Sigmoid colon (tissue), 6 donors: ENCODE measurements at regions not wholly inside any gene's neighbourhood (a gene's known extent, or its start where the extent isn't known, plus 50 kb on each side); places are given as distances from the start of the nearest gene placed in this dataset.
A peak's percentile ranks its signal among the peaks of the same experiment; 100 is the strongest.

Experiments used
- DNase-seq: peaks from one replicate; pipeline ENCODE4 v3.0.0-alpha.2; 2019
- H3K27ac ChIP-seq, 4 donors: fragments of 200-600 bp; sonication (generic); one replicate each; pipeline ENCODE4 v1.5.1; 2016 to 2019; ENCODE audit warnings: mild to moderate bottlenecking in 1 of 4
- H3K27me3 ChIP-seq, 3 donors: fragments of 200-600 bp; sonication (generic); one replicate each; pipeline ENCODE4 v1.5.1; 2019; ENCODE audit warnings: mild to moderate bottlenecking in 1 of 3
- H3K36me3 ChIP-seq, 4 donors: fragments of 200-600 bp; sonication (generic); one replicate each; pipeline ENCODE4 v1.5.1; 2016 to 2019
- H3K4me1 ChIP-seq, 4 donors: fragments of 200-600 bp; sonication (generic); one replicate each; pipeline ENCODE4 v1.5.1; 2017 to 2019
- H3K4me3 ChIP-seq, 4 donors: fragments of 200-600 bp; sonication (generic); one replicate each; pipeline ENCODE4 v1.5.1; 2017 to 2019; ENCODE audit warnings: mild to moderate bottlenecking in 2 of 4, moderate library complexity in 1 of 4
- H3K9me3 ChIP-seq, 4 donors: fragments of 200-600 bp in 3 of 4; sonication (generic) in 3 of 4; one replicate each; pipeline versions ENCODE4 v1.5.1 to v1.6.1; 2013 to 2019
- CTCF ChIP-seq, 4 experiments: fragments of 450-650 bp in 3 of 4; fragments of 200-600 bp in 1 of 4; IDR thresholded peaks; one replicate each; pipeline ENCODE4 v1.5.1; 2016 to 2019; ENCODE audit warnings: antibody characterized with exemption in 4 of 4, mild to moderate bottlenecking in 3 of 4, moderate library complexity in 2 of 4
- EP300 ChIP-seq, 4 donors: sonication (generic); formaldehyde crosslinking; IDR thresholded peaks; one replicate each; pipeline ENCODE4 v1.6.1; 2017; ENCODE audit warnings: antibody characterized with exemption in 4 of 4
- POLR2A ChIP-seq, 2 donors: fragments of 450-650 bp; IDR thresholded peaks; one replicate each; pipeline ENCODE4 v1.6.1; 2016; ENCODE audit warnings: antibody characterized with exemption in 2 of 2, mild to moderate bottlenecking in 2 of 2, moderate library complexity in 2 of 2
- POLR2AphosphoS5 ChIP-seq, 4 donors: sonication (generic); formaldehyde crosslinking; IDR thresholded peaks; one replicate each; pipeline ENCODE4 v1.6.1; 2017; ENCODE audit warnings: antibody characterized with exemption in 4 of 4
- WGBS, 2 donors: extraction: QIAGEN DNeasy Blood & Tissue Kit; methylation state at CpG; one replicate each; pipeline ENCODE4 v1.1.7; 2013; 5-methylcytosine and 5-hydroxymethylcytosine counted together
- intact Hi-C: fragments of 100-400 bp; cut with DNase I; formaldehyde crosslinking; loops from one replicate; pipeline ENCODE4 v1.15.1; 2023
- donor health status: healthy with polysubstance abuse.
- donor health status: healthy.

DNA sequence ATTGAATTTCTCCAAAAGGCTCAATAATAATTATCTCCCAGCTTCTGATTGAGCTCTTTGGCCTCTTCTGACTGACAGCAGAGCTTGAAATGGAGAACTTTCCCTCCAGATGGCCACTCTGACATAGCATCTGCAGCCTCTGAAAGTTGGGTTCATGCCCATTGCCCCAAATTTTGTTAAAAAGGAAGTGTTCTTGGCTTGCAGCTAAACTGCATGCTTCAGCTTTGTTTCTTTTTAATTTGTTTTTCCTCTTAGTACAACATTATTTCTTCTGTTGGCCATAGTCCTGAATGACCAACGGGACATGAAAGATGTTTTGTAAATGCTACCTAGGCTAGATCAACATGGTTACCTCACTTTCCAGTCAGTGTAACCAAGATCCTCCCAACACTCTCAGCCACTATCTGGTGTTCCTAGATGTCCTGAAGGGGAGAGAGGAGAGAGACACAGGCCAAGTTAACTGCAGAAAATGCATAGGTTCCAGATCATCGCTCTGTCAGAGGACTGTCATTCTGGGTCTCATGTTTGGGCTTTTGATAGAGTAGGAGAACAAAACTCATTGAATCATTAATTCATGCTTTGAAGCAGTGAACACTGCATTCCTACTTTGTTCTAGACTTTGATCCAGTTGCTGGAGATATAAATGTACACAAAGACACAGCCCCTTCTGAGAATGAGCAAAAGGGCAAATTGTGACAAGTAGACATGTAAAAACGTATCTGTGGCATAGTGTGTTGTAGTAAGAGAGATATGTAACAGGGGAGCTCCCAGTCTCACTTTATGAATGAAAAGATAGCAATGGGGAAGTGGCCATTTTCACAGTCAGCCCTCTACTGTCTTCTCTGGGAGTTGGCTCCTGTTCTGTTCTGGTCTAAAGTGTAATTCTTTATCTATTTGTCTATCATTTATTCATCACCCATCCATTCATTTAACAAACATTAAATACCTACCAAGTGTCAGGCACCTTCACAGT is 156.2 kb downstream of the ZNF621 start:
- DNase-seq: no peak
- intact Hi-C loops: no loop called here
- Histone ChIP-seq H3K4me1 (no peaks in the 10 kb centered on the region), H3K27me3 (no peaks in the 10 kb centered on the region), H3K27ac (no peak overlapping the region), H3K4me3 (no peak overlapping the region), H3K36me3 (no peaks in the 10 kb centered on the region), H3K9me3 (no peaks in the 10 kb centered on the region)
- TF ChIP-seq POLR2AphosphoS5 (IDR thresholded peaks at IDR 0.05) (no peak), CTCF (IDR thresholded peaks at IDR 0.05) (no peak), EP300 (IDR thresholded peaks at IDR 0.05) (no peak), POLR2A (IDR thresholded peaks at IDR 0.05) (no peak)
- WGBS, 2 donors: 65 to 75% methylated on average over 3 of the region's 3 CpGs

DNA sequence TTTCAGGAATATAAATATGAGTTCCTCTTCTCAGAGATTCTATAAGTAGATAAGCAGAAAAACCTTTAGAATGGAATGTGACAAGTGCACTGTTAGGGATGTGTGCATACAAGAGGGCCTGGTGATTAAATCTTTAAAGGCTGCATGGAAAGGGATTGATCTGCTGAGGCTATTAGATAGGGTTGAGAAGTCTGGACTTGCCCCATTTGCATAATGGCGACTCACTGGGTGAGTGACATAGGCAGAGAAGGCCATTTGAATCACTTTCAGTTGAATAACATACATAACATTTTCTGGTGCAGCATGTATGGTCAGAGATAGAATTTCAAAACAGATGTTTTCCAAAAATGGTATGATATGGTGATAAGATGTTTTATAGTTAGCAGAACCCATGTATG is 156.9 kb downstream of the ZNF621 start:
- H3K9me3 ChIP-seq: no peaks in the 10 kb centered on the region
- H3K4me1 ChIP-seq: no peaks in the 10 kb centered on the region
- WGBS, 2 donors: 85 to 90% methylated on average over 1 of the region's 1 CpG
- intact Hi-C loops: no loop called here
- DNase-seq: no peak
- H3K27me3 ChIP-seq: no peaks in the 10 kb centered on the region
- no peak overlapping the region for H3K4me3 ChIP-seq
- H3K27ac ChIP-seq: no peak overlapping the region
- no peak for TF ChIP-seq POLR2AphosphoS5 (IDR thresholded peaks at IDR 0.05)
- no peak for TF ChIP-seq POLR2A (IDR thresholded peaks at IDR 0.05)
- no peak for TF ChIP-seq CTCF (IDR thresholded peaks at IDR 0.05)
- TF ChIP-seq EP300 (IDR thresholded peaks at IDR 0.05): no peak
- no peaks in the 10 kb centered on the region for H3K36me3 ChIP-seq

DNA sequence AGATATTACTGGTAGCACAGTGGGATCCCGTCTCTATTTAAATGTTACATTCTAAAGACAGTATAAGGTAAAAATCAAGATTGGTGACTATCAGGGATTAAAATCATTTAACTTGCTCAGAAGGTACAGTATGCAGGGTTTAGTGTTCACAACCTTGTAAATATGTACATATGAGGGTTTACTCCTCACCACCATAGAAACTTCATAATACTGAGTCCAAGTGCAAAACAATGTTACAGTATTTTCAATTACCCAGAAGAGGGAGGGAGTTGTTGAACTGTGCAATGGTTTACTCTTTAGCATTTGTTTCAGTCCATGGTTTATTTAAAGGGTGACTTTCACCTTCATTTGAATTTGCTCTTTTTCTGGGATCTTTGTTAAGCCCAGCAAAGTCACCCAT is 165.1 kb downstream of the ZNF621 start:
- peaks cover 0 to 20% (median 14%) of the 10 kb centered on the region in 4 donors for H3K4me1 ChIP-seq

DNA sequence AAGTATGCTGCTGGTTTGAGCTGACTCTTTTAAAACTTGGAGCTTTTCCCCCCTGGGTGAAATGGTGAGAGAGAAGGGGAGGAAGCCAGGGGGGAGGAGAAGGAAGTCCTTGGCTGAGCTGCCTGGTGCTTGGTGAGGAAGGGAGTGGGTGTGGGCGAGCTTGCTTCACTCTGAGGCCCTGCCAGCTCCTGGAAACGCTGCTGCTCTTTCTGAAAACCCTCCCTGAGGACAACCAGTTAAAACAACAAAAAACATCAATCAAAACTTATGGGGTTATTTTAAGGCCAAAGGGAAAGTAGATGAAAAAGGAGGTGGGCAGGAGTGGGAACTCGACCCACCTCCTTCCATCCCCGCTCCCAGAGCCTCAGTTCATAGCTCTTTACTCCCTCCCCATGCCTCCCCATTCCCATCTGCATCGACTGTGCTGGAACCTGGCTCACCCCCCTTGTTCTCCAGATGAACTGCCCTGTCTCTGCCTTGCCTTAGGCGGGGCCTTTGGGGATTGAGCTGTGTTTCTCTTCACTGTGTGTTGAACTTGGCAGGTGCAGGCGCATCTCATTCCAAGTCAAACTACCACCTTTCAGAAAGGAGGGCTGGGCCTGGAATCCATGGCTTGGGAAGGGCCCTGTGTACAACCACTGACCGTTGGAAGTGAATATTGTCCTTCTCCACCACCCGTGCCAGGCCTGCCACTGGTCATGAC is 166.1 kb downstream of the ZNF621 start:
- 18 to 45% methylated on average over 9 of the region's 9 CpGs for WGBS, 2 donors
- Histone ChIP-seq H3K4me1 (peaks cover 0 to 24% (median 18%) of the 10 kb centered on the region in 4 donors), H3K4me3 (no peak overlapping the region), H3K36me3 (no peaks in the 10 kb centered on the region), H3K9me3 (no peaks in the 10 kb centered on the region), H3K27ac (peak overlapping the region in 3 of 4 donors; percentile 19 to 45 (median 20)), H3K27me3 (no peaks in the 10 kb centered on the region)
- TF ChIP-seq POLR2AphosphoS5 (IDR thresholded peaks at IDR 0.05) (no peak), POLR2A (IDR thresholded peaks at IDR 0.05) (no peak), CTCF (IDR thresholded peaks at IDR 0.05) (no peak), EP300 (IDR thresholded peaks at IDR 0.05) (no peak)
- intact Hi-C loops: no loop called here
- peak; percentile 84 for DNase-seq

More for the DNA sequence above, 165.1 kb downstream of the ZNF621 start:
- no peak overlapping the region for H3K4me3 ChIP-seq
- intact Hi-C loops: no loop called here
- H3K27ac ChIP-seq: peak overlapping the region in 1 of 4 donors; percentile 45
- 87 to 93% methylated on average over 1 of the region's 1 CpG for WGBS, 2 donors
- H3K27me3 ChIP-seq: no peaks in the 10 kb centered on the region
- H3K36me3 ChIP-seq: no peaks in the 10 kb centered on the region
- no peak for TF ChIP-seq CTCF (IDR thresholded peaks at IDR 0.05)
- no peak for TF ChIP-seq POLR2AphosphoS5 (IDR thresholded peaks at IDR 0.05)
- no peak for TF ChIP-seq EP300 (IDR thresholded peaks at IDR 0.05)
- no peak for TF ChIP-seq POLR2A (IDR thresholded peaks at IDR 0.05)
- no peak for DNase-seq
- no peaks in the 10 kb centered on the region for H3K9me3 ChIP-seq
